ENCODE measurements at regions not wholly inside any gene's neighbourhood (a gene's known extent, or its start where the extent isn't known, plus 50 kb on each side); places are given as distances from the start of the nearest gene placed in this dataset.

- no peak for TF ChIP-seq CTCF (IDR thresholded peaks at IDR 0.05; ENCODE audit: insufficient read depth, missing control alignments)
- FAIRE-seq, result no peak
- DNase-seq (ENCODE audit: insufficient read length, low spot score), result no peak
Measured at GRCh38 chr10:14454206-14454605, 123.5 kb upstream of the FRMD4A start.

GRCh38 chr10:14453593-14453992 lies 122.9 kb upstream of the FRMD4A start:
- no peak for DNase-seq (ENCODE audit: insufficient read length, low spot score)
- FAIRE-seq, result no peak
- no peak for TF ChIP-seq CTCF (IDR thresholded peaks at IDR 0.05; ENCODE audit: insufficient read depth, missing control alignments)

GRCh38 chr10:14451341-14451740 lies 120.6 kb upstream of the FRMD4A start:
- FAIRE-seq (no peak), DNase-seq (ENCODE audit: insufficient read length, low spot score) (no peak)
- no peak for TF ChIP-seq CTCF (IDR thresholded peaks at IDR 0.05; ENCODE audit: insufficient read depth, missing control alignments)

GRCh38 chr10:14450041-14450491 lies 119.3 kb upstream of the FRMD4A start:
- DNase-seq (ENCODE audit: insufficient read length, low spot score) (no peak), FAIRE-seq (no peak)
- TF ChIP-seq CTCF (IDR thresholded peaks at IDR 0.05; ENCODE audit: insufficient read depth, missing control alignments), result no peak

GRCh38 chr10:14449293-14449815 lies 118.6 kb upstream of the FRMD4A start:
- no peak for TF ChIP-seq CTCF (IDR thresholded peaks at IDR 0.05; ENCODE audit: insufficient read depth, missing control alignments)
- DNase-seq (ENCODE audit: insufficient read length, low spot score) (no peak), FAIRE-seq (no peak)

GRCh38 chr10:14448197-14448990 lies 117.7 kb upstream of the FRMD4A start:
- no peak for TF ChIP-seq CTCF (IDR thresholded peaks at IDR 0.05; ENCODE audit: insufficient read depth, missing control alignments)
- FAIRE-seq (no peak), DNase-seq (ENCODE audit: insufficient read length, low spot score) (no peak)
